ENCODE measurements at regions not wholly inside any gene's neighbourhood (a gene's known extent, or its start where the extent isn't known, plus 50 kb on each side); places are given as distances from the start of the nearest gene placed in this dataset.

DNA sequence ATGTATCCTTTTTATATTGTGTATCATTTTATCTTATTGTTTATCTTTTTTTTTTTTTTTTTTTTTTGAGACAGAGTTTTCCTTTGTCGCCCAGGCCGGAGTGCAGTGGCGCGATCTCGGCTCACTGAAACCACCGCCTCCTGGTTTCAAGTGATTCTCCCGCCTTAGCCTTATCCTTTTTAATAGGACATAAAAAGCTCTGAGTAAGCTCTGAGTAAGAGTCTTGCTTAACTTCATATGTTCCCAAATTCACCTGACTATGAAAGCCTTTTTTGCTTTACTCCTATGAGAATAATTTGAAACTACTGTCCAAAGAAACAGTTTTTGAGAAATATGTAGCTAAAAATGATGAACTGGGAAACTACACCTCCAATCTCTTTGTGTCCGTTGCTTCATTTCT, 525.5 kb downstream of the IRS1 start:
- DNase-seq (ENCODE audit: low read depth, low spot score) = no peak
- ChIA-PET CTCF (no interaction called here), POLR2A (no interaction called here)
- H3K27ac ChIP-seq (ENCODE audit: low read length) = no peak overlapping the region
- in situ Hi-C loops (cut with HindIII; ENCODE audit: low pct_unique_long_range_greater_than_20kb, low sequenced_read_pairs) (no loop called here), intact Hi-C loops (cut with micrococcal nuclease; ENCODE audit: unreplicated experiment) (no loop called here)
- H3K36me3 ChIP-seq (ENCODE audit: control insufficient read depth, insufficient read depth, low read length) = no peaks in the 10 kb centered on the region
- no peaks in the 10 kb centered on the region for H3K9me3 ChIP-seq (ENCODE audit: control insufficient read depth, insufficient read depth, low read depth, low read length)
- H3K4me3 ChIP-seq (ENCODE audit: low read depth in 2 of 2, low read length in 2 of 2) = no peak overlapping the region
- H3K4me1 ChIP-seq (ENCODE audit: control insufficient read depth, insufficient read depth, low read length) = no peaks in the 10 kb centered on the region
- BruUV-seq (replicated peaks) = no TSS peak
- ATAC-seq = no peak
- TF ChIP-seq POLR2AphosphoS5 (IDR thresholded peaks at IDR 0.05; ENCODE audit: low read depth, low read length) (no peak), TCF7L2 (IDR thresholded peaks at IDR 0.05; ENCODE audit: low read depth, low read length) (no peak), SIN3A (IDR thresholded peaks at IDR 0.05; ENCODE audit: borderline replicate concordance, insufficient read depth, low read depth, low read length) (no peak)
- TF ChIP-seq, protein P1, sequence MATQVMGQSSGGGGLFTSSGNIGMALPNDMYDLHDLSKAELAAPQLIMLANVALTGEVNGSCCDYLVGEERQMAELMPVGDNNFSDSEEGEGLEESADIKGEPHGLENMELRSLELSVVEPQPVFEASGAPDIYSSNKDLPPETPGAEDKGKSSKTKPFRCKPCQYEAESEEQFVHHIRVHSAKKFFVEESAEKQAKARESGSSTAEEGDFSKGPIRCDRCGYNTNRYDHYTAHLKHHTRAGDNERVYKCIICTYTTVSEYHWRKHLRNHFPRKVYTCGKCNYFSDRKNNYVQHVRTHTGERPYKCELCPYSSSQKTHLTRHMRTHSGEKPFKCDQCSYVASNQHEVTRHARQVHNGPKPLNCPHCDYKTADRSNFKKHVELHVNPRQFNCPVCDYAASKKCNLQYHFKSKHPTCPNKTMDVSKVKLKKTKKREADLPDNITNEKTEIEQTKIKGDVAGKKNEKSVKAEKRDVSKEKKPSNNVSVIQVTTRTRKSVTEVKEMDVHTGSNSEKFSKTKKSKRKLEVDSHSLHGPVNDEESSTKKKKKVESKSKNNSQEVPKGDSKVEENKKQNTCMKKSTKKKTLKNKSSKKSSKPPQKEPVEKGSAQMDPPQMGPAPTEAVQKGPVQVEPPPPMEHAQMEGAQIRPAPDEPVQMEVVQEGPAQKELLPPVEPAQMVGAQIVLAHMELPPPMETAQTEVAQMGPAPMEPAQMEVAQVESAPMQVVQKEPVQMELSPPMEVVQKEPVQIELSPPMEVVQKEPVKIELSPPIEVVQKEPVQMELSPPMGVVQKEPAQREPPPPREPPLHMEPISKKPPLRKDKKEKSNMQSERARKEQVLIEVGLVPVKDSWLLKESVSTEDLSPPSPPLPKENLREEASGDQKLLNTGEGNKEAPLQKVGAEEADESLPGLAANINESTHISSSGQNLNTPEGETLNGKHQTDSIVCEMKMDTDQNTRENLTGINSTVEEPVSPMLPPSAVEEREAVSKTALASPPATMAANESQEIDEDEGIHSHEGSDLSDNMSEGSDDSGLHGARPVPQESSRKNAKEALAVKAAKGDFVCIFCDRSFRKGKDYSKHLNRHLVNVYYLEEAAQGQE (IDR thresholded peaks at IDR 0.05; ENCODE audit: insufficient read depth in 1 of 2, low read depth in 2 of 2, low read length in 1 of 2) = no peak
- TF ChIP-seq, protein P2, sequence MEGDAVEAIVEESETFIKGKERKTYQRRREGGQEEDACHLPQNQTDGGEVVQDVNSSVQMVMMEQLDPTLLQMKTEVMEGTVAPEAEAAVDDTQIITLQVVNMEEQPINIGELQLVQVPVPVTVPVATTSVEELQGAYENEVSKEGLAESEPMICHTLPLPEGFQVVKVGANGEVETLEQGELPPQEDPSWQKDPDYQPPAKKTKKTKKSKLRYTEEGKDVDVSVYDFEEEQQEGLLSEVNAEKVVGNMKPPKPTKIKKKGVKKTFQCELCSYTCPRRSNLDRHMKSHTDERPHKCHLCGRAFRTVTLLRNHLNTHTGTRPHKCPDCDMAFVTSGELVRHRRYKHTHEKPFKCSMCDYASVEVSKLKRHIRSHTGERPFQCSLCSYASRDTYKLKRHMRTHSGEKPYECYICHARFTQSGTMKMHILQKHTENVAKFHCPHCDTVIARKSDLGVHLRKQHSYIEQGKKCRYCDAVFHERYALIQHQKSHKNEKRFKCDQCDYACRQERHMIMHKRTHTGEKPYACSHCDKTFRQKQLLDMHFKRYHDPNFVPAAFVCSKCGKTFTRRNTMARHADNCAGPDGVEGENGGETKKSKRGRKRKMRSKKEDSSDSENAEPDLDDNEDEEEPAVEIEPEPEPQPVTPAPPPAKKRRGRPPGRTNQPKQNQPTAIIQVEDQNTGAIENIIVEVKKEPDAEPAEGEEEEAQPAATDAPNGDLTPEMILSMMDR (IDR thresholded peaks at IDR 0.05) = no peak
- H3K27me3 ChIP-seq (ENCODE audit: control insufficient read depth, insufficient read depth, low read length) = no peaks in the 10 kb centered on the region

- intact Hi-C loops (cut with micrococcal nuclease; ENCODE audit: unreplicated experiment) (no loop called here), in situ Hi-C loops (cut with HindIII; ENCODE audit: low pct_unique_long_range_greater_than_20kb, low sequenced_read_pairs) (no loop called here)
- ChIA-PET CTCF (no interaction called here), POLR2A (no interaction called here)
- Histone ChIP-seq H3K36me3 (ENCODE audit: control insufficient read depth, insufficient read depth, low read length) (no peaks in the 10 kb centered on the region), H3K4me1 (ENCODE audit: control insufficient read depth, insufficient read depth, low read length) (no peaks in the 10 kb centered on the region), H3K27me3 (ENCODE audit: control insufficient read depth, insufficient read depth, low read length) (no peaks in the 10 kb centered on the region), H3K4me3 (ENCODE audit: low read depth in 2 of 2, low read length in 2 of 2) (no peak overlapping the region), H3K9me3 (ENCODE audit: control insufficient read depth, insufficient read depth, low read depth, low read length) (no peaks in the 10 kb centered on the region), H3K27ac (ENCODE audit: low read length) (no peak overlapping the region)
- TF ChIP-seq POLR2AphosphoS5 (IDR thresholded peaks at IDR 0.05; ENCODE audit: low read depth, low read length) (no peak), SIN3A (IDR thresholded peaks at IDR 0.05; ENCODE audit: borderline replicate concordance, insufficient read depth, low read depth, low read length) (no peak), TCF7L2 (IDR thresholded peaks at IDR 0.05; ENCODE audit: low read depth, low read length) (no peak)
- TF ChIP-seq, protein P2 (IDR thresholded peaks at IDR 0.05) = no peak
- TF ChIP-seq, protein P1 (IDR thresholded peaks at IDR 0.05; ENCODE audit: insufficient read depth in 1 of 2, low read depth in 2 of 2, low read length in 1 of 2) = no peak
- DNase-seq (ENCODE audit: low read depth, low spot score) (no peak), ATAC-seq (no peak)
- BruUV-seq (replicated peaks) = no TSS peak
These were observed 526.2 kb downstream of the IRS1 start for GRCh38 chr2:226273440-226273839.

Measured in Panc1 (cell line).